SK-N-SH (cell line): ENCODE measurements at regions not wholly inside any gene's neighbourhood (a gene's known extent, or its start where the extent isn't known, plus 50 kb on each side); places are given as distances from the start of the nearest gene placed in this dataset.

ENCODE experiments used
- EZH2phosphoT487 ChIP-seq: fragments of 200-600 bp; sonication (generic); IDR thresholded peaks from 2 replicates; pipeline ENCODE4 v1.6.1; 2017; ENCODE audit warnings: low read depth, mixed run types, mild to moderate bottlenecking, antibody characterized with exemption, moderate library complexity, borderline replicate concordance
- TF ChIP-seq, protein P1 (sequence below): fragments of 200-600 bp; sonication (generic); IDR thresholded peaks from 2 replicates; pipeline ENCODE4 v1.6.1; 2017; ENCODE audit warnings: antibody characterized with exemption, mild to moderate bottlenecking, moderate library complexity
- TF ChIP-seq, protein P2 (sequence below): IDR thresholded peaks from 2 replicates; pipeline ENCODE4 v1.4.0; 2012; ENCODE audit warnings: low read depth, borderline replicate concordance

DNA sequence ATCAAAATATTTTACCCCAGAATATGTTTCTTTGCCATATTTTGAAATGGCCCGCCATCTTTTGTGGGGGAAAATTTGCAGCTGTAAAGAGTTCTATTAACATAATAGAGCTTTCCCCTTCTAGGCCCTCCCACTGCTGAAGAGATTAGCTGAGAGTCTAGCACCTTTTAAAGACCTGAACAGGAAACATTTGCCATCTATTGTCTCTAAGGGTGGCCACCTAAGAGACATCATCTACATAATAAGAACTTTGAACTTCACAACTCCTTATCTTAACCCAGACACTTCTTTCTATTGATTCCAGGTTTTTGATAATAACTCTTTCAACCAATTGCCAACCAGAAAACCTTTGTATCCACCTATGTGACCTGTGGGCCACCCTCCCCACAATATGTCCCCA, 54.7 kb upstream of the TRPM1 start:
- TF ChIP-seq, protein P1, sequence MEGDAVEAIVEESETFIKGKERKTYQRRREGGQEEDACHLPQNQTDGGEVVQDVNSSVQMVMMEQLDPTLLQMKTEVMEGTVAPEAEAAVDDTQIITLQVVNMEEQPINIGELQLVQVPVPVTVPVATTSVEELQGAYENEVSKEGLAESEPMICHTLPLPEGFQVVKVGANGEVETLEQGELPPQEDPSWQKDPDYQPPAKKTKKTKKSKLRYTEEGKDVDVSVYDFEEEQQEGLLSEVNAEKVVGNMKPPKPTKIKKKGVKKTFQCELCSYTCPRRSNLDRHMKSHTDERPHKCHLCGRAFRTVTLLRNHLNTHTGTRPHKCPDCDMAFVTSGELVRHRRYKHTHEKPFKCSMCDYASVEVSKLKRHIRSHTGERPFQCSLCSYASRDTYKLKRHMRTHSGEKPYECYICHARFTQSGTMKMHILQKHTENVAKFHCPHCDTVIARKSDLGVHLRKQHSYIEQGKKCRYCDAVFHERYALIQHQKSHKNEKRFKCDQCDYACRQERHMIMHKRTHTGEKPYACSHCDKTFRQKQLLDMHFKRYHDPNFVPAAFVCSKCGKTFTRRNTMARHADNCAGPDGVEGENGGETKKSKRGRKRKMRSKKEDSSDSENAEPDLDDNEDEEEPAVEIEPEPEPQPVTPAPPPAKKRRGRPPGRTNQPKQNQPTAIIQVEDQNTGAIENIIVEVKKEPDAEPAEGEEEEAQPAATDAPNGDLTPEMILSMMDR: no peak
- TF ChIP-seq EZH2phosphoT487: no peak
- TF ChIP-seq, protein P2, sequence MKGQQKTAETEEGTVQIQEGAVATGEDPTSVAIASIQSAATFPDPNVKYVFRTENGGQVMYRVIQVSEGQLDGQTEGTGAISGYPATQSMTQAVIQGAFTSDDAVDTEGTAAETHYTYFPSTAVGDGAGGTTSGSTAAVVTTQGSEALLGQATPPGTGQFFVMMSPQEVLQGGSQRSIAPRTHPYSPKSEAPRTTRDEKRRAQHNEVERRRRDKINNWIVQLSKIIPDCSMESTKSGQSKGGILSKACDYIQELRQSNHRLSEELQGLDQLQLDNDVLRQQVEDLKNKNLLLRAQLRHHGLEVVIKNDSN: no peak
